ENCODE measurements at regions not wholly inside any gene's neighbourhood (a gene's known extent, or its start where the extent isn't known, plus 50 kb on each side); places are given as distances from the start of the nearest gene placed in this dataset.
A peak's percentile ranks its signal among the peaks of the same experiment; 100 is the strongest.

GRCh38 chr7:16261654-16262053, 159.7 kb downstream of the CRPPA start (continued):
- TF ChIP-seq ZBTB11 (CRISPR knock-in tag; IDR thresholded peaks at IDR 0.05) (no peak), FOXM1 (IDR thresholded peaks at IDR 0.05; ENCODE audit: low read depth) (peak; percentile 81), FOXM1 (CRISPR knock-in tag; IDR thresholded peaks at IDR 0.05; ENCODE audit: low read depth) (no peak), MYC (IDR thresholded peaks at IDR 0.05; ENCODE audit: low read depth, low read length) (no peak), MYC (CRISPR knock-in tag; IDR thresholded peaks at IDR 0.05; ENCODE audit: borderline replicate concordance, low read depth) (no peak), CHD2 (IDR thresholded peaks at IDR 0.05; ENCODE audit: low read depth, low read length) (no peak), TBL1XR1 (IDR thresholded peaks at IDR 0.05; ENCODE audit: low read length in 2 of 2) (peak in 1 of 2 experiments; percentile 83; a peak in 2 of 4 replicates), FOSL1 (tag; conservative IDR thresholded peaks at IDR 0.05) (peak; percentile 57; the same call in 1 of the 2 replicates), NFIC (IDR thresholded peaks at IDR 0.05) (peak; percentile 74), ATF3 (IDR thresholded peaks at IDR 0.05) (no peak), ATF3 (CRISPR knock-in tag; conservative IDR thresholded peaks at IDR 0.05) (no peak), MBD2 (IDR thresholded peaks at IDR 0.05; ENCODE audit: borderline replicate concordance, low read depth) (no peak; the same call in 1 of the 2 replicates), PATZ1 (CRISPR knock-in tag; IDR thresholded peaks at IDR 0.05; ENCODE audit: borderline replicate concordance) (peak; percentile 61; the same call in 1 of the 2 replicates)
